NCI-H1436 treated with DMSO at 0.1 percent for 48 hours (cell line): ENCODE measurements at regions not wholly inside any gene's neighbourhood (a gene's known extent, or its start where the extent isn't known, plus 50 kb on each side); places are given as distances from the start of the nearest gene placed in this dataset.

Experiments
- DNase-seq: peaks from one replicate; lab custom pipeline; 2025; lab: John Stamatoyannopoulos, UW

- no peak for DNase-seq
Measured at GRCh38 chr16:80041410-80041809, 440.9 kb upstream of the MAF start.

- DNase-seq: no peak
Measured at GRCh38 chr16:80040814-80041213, 440.3 kb upstream of the MAF start.

- DNase-seq: no peak
Measured at GRCh38 chr16:80040413-80040812, 439.9 kb upstream of the MAF start.

GRCh38 chr16:80039777-80040176 is 439.2 kb upstream of the MAF start:
- DNase-seq: no peak

GRCh38 chr16:80038566-80038965 is 438.0 kb upstream of the MAF start:
- no peak for DNase-seq

- no peak for DNase-seq
Measured at GRCh38 chr16:80034948-80035663, 434.6 kb upstream of the MAF start.

- DNase-seq: no peak
Measured at GRCh38 chr16:80034469-80034826, 433.9 kb upstream of the MAF start.

- no peak for DNase-seq
Measured at GRCh38 chr16:80033783-80034468, 433.4 kb upstream of the MAF start.

- DNase-seq: no peak
Measured at GRCh38 chr16:80029761-80030481, 429.4 kb upstream of the MAF start.

- DNase-seq: no peak
Measured at GRCh38 chr16:80029381-80029630, 428.8 kb upstream of the MAF start.

GRCh38 chr16:80028581-80029380 is 428.2 kb upstream of the MAF start:
- DNase-seq: no peak

- peak; percentile 46 for DNase-seq
Measured at GRCh38 chr16:80027007-80027965, 426.7 kb upstream of the MAF start.

GRCh38 chr16:80025236-80025635 is 424.7 kb upstream of the MAF start:
- DNase-seq: no peak

- DNase-seq: no peak
Measured at GRCh38 chr16:80024443-80024842, 423.9 kb upstream of the MAF start.

GRCh38 chr16:80023865-80024264 is 423.3 kb upstream of the MAF start:
- DNase-seq: no peak

- DNase-seq: no peak
Measured at GRCh38 chr16:80019395-80019794, 418.9 kb upstream of the MAF start.

- no peak for DNase-seq
Measured at GRCh38 chr16:80018466-80018865, 417.9 kb upstream of the MAF start.

- no peak for DNase-seq
Measured at GRCh38 chr16:80016731-80017326, 416.3 kb upstream of the MAF start.

- no peak for DNase-seq
Measured at GRCh38 chr16:80015566-80015965, 415.0 kb upstream of the MAF start.

- no peak for DNase-seq
Measured at GRCh38 chr16:80014241-80014939, 413.9 kb upstream of the MAF start.
